Astrocyte of the cerebellum (primary cell): ENCODE measurements at regions not wholly inside any gene's neighbourhood (a gene's known extent, or its start where the extent isn't known, plus 50 kb on each side); places are given as distances from the start of the nearest gene placed in this dataset.

Experiments used
- DNase-seq: peaks from one replicate; pipeline ENCODE4 v3.0.0-alpha.2; 2011; ENCODE audit warnings: low read depth
- H3K4me3 ChIP-seq: 2 replicates; pipeline ENCODE4 v1.5.1; 2011; ENCODE audit warnings: mild to moderate bottlenecking, low read depth, low read length, moderate library complexity
- in situ Hi-C: cut with HindIII; loops from 2 replicates; pipeline ENCODE4 v1.10.0; 2017; ENCODE audit warnings: low sequenced_read_pairs
- TF ChIP-seq, protein P1 (sequence below): IDR thresholded peaks from 2 replicates; pipeline ENCODE4 v1.5.1; 2012; ENCODE audit warnings: low read length, low read depth, moderate library complexity, mild to moderate bottlenecking; ENCODE audit errors: missing control alignments

DNA sequence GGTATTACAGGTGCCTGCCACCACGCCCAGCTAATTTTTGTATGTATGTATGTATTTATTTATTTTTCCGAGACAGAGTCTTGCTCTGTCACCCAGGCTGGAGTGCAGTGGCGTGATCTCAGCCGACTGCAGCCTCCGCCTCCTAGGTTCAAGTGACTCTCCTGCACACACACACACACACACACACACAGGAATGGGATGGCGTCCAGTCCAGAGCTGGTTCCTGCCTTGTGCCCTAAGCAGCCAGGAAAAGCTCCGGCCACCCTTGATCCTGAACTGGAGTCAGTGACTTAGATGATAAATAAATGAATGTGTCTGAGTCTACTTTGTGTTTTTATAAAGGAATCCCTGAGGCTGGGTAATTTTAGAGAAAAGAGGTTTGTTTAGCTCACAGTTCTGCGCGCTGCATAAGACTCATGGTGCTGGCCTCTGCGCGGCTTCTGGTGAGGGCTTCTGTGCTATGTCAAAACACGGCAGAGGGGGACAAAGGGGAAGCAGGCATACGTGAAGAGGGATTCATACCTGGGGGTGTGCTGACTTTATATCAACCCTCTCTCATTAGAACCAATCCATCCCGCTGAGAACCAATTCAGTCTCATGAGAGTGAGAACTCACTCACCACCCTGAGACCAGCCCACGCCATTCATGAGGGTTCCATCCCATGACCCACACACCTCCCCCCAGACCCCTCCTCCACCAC is 59.7 kb upstream of the PHLPP1 start:
- TF ChIP-seq, protein P1, sequence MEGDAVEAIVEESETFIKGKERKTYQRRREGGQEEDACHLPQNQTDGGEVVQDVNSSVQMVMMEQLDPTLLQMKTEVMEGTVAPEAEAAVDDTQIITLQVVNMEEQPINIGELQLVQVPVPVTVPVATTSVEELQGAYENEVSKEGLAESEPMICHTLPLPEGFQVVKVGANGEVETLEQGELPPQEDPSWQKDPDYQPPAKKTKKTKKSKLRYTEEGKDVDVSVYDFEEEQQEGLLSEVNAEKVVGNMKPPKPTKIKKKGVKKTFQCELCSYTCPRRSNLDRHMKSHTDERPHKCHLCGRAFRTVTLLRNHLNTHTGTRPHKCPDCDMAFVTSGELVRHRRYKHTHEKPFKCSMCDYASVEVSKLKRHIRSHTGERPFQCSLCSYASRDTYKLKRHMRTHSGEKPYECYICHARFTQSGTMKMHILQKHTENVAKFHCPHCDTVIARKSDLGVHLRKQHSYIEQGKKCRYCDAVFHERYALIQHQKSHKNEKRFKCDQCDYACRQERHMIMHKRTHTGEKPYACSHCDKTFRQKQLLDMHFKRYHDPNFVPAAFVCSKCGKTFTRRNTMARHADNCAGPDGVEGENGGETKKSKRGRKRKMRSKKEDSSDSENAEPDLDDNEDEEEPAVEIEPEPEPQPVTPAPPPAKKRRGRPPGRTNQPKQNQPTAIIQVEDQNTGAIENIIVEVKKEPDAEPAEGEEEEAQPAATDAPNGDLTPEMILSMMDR, result no peak
- in situ Hi-C loops, result no loop called here
- H3K4me3 ChIP-seq, result no peak overlapping the region
- DNase-seq, result no peak

DNA sequence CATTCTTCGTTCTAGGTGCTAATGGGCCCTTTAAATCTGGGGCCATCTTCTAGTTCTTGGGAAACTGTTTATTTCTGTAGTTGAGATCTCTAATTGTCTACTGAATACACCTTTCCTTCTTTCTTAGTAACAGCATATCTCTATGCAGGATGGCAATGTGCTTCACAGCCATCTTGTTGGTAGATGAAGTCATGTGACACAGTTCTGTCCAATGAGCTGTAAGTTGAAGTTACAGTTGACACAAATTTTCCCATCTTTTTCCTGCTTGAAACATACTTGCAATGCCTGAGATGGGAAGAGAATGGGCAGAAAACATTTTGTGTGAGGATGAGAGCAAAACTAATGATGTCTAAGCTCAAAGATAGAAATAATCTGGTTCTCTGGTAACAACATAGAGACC is 57.3 kb upstream of the PHLPP1 start:
- in situ Hi-C loops, result no loop called here
- H3K4me3 ChIP-seq, result no peak overlapping the region
- TF ChIP-seq, protein P1, result no peak
- DNase-seq, result no peak

DNA sequence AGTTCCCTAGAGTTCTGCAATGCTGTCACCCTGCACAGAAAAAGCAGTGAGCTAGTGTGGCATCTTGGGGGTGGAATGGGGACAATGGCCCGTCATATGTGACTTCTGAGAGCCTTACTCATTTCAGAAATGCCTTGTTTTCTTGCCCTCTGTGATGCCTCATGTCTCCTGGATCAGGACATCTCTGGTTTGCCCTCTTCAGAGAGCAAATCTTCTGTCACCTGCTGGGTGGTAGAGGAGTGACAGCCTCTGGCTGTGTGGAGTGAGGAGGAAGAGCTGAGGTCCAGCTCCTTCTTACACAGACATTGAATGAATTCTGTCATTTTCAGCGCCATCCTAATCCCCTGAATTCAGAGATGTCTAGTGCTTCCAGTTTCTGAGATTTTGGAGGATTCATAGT is 55.6 kb upstream of the PHLPP1 start:
- TF ChIP-seq, protein P1, result no peak
- in situ Hi-C loops, result no loop called here
- no peak overlapping the region for H3K4me3 ChIP-seq
- no peak for DNase-seq

DNA sequence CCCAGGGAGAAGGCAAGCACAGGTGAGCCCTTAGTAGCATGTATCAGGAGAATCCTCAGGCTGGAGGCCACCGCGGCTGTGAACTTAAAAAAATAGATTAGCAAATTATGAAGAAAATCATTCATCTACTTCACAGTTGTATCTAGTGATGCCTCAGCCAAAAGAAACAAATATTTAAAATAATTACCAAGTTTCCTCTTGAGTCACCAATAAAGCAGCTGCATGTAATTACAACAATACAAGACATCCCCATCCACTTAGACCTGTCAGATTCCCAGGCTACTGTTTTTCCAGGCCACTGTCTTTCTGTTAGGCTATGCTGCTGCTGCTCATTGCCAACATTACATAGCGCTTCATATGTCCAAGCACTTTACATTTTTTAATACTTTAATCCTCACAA is 54.6 kb upstream of the PHLPP1 start:
- DNase-seq, result peak; percentile 6
- no peak overlapping the region for H3K4me3 ChIP-seq
- TF ChIP-seq, protein P1, result no peak
- in situ Hi-C loops, result no loop called here

DNA sequence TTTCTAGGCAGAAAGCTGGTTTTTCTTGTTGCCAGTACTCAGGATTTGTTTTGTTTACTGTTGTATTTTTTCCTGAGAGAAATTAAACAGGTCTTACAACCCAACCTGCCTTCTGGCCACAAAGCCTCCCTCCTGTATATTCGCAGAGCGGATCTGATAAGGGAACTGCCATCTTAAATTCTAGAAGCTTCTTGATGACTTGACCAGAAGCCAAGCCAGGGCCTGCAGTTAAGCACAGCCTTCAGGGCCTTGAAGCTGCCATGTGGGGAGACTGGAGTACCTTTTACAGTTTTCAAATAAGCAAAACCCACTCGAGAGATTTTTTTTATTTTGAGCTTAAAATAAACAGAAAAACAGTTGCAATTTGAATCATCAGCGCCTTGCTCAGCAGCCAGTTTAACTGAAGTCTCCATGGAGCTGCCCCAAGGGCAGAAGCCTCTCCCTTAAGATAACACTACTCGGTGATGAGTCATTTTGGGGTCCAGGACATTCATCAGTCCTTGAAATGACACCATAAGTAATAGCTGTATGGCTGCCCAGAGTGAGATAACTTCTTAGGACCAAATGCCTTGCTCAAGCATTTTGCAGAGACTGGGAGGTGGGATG is 51.5 kb upstream of the PHLPP1 start:
- in situ Hi-C loops, result no loop called here
- DNase-seq, result no peak
- H3K4me3 ChIP-seq, result no peak overlapping the region
- TF ChIP-seq, protein P1, result no peak

DNA sequence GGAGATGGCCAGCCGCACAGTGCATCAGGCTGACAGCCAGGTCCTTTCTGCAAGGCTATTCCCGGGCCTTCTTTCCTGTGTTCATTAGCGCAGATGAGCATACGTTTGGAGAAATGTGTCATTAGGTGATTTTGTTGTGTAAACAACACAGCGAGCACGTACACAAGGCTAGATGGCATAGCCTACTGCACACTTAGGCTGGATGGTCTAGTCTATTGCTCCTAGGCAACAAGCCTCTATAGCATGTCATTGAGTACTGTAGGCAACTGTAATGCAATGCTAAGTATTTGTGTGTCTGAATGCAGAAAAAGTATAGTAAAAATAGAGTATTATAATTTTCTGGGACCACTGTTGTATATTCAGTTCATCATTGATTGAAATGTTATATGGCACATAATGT is 50.9 kb upstream of the PHLPP1 start:
- in situ Hi-C loops, result no loop called here
- no peak for DNase-seq
- TF ChIP-seq, protein P1, result no peak
- no peak overlapping the region for H3K4me3 ChIP-seq
